K562 (cell line): ENCODE measurements at regions not wholly inside any gene's neighbourhood (a gene's known extent, or its start where the extent isn't known, plus 50 kb on each side); places are given as distances from the start of the nearest gene placed in this dataset.

Source experiments
- ATAC-seq: fragments of 200-7000 bp; cut with Tn5 transposase; 3 replicates; pipeline ENCODE4 v1.9.1; 2020; ENCODE audit warnings: moderate library complexity
- BruUV-seq: library from RNA; stranded (reverse); fragments of 400-500 nt; replicated peaks from 2 replicates; lab custom pipeline; 2021; lab: Mats Ljungman, UMichigan
- CTCF ChIA-PET: fragments of 300-600 bp; formaldehyde crosslinking; extraction: SDS; loops from one replicate; lab custom pipeline; 2021; ENCODE audit warnings: low intra/inter-chr PET ratio; lab: Yijun Ruan, JAX
- POLR2A ChIA-PET: fragments of 300-600, 350-650 bp; sonication (Branson Sonifier 250); formaldehyde crosslinking; extraction: SDS; loops from one replicate; lab custom pipeline; 2021; ENCODE audit warnings: antibody characterized with exemption, inconsistent platforms; lab: Yijun Ruan, JAX
- DNase-seq, 4 experiments: peaks; one replicate each; pipeline versions ENCODE4 v3.0.0 to v3.0.0-alpha.2; 2011 to 2018; ENCODE audit warnings: low spot score in 3 of 4, mixed read lengths in 3 of 4; ENCODE audit errors: extremely low read depth in 1 of 4
- FAIRE-seq: peaks from 2 replicates; lab custom pipeline; 2011; peaks lifted over from hg19 to GRCh38; lab: Jason Lieb, UNC
- H2AFZ ChIP-seq: 2 replicates; pipeline ENCODE4 v1.6.0; 2011; ENCODE audit warnings: low read depth, low read length, control low read depth, inconsistent platforms
- H3K27ac ChIP-seq: fragments of 200-600 bp; 3 replicates; pipeline ENCODE4 v1.8.0; 2011; ENCODE audit warnings: low read depth, mild to moderate bottlenecking, control low read depth, inconsistent platforms, low read length, moderate library complexity, mixed read lengths; ENCODE audit errors: extremely low read depth
- H3K27me3 ChIP-seq, 2 experiments: fragments of 300-600 bp in 1 of 2; 2 replicates in 1 of 2; 3 replicates in 1 of 2; pipeline versions ENCODE4 v1.6.0 to v1.8.0; 2011; ENCODE audit warnings: inconsistent platforms in 2 of 2, low read length in 2 of 2, mild to moderate bottlenecking in 1 of 2, mixed read lengths in 1 of 2, moderate library complexity in 1 of 2; ENCODE audit not compliant: control insufficient read depth in 2 of 2, insufficient read depth in 2 of 2
- H3K36me3 ChIP-seq: fragments of 300-600 bp; 3 replicates; pipeline ENCODE4 v1.8.0; 2011; ENCODE audit warnings: mild to moderate bottlenecking, low read length, inconsistent platforms; ENCODE audit not compliant: control insufficient read depth, insufficient read depth
- H3K4me1 ChIP-seq, 2 experiments: fragments of 200-600 bp in 1 of 2; replicated peaks in 1 of 2; 2 replicates in 1 of 2; 3 replicates in 1 of 2; pipeline versions ENCODE4 v1.5.1 to v1.8.0; 2011; ENCODE audit warnings: inconsistent platforms in 2 of 2, low read length in 2 of 2, mild to moderate bottlenecking in 1 of 2, mixed read lengths in 1 of 2, moderate library complexity in 1 of 2; ENCODE audit not compliant: control insufficient read depth in 2 of 2, insufficient read depth in 2 of 2
- H3K4me2 ChIP-seq: 2 replicates; pipeline ENCODE4 v1.6.1; 2011; ENCODE audit warnings: low read length, control low read depth, inconsistent platforms, mixed read lengths; ENCODE audit not compliant: insufficient read depth
- H3K4me3 ChIP-seq: fragments of 200-600 bp; sonication (generic), shearing (Covaris generic); 2 replicates; pipeline ENCODE4 v1.5.1; 2016; ENCODE audit warnings: control low read depth, inconsistent platforms
- H3K79me2 ChIP-seq: fragments of 200-600 bp; 3 replicates; pipeline ENCODE4 v1.8.0; 2011; ENCODE audit warnings: low read length, inconsistent platforms; ENCODE audit not compliant: control insufficient read depth, insufficient read depth
- H3K9ac ChIP-seq, 2 experiments: 2 replicates each; pipeline versions ENCODE4 v1.6.0 to v1.6.1; 2011; ENCODE audit warnings: low read depth in 2 of 2, low read length in 2 of 2, control low read depth in 1 of 2, inconsistent platforms in 1 of 2, mild to moderate bottlenecking in 1 of 2, mixed read lengths in 1 of 2; ENCODE audit not compliant: insufficient read depth in 1 of 2
- H3K9me1 ChIP-seq: one replicate; pipeline ENCODE4 v1.6.0; 2011; ENCODE audit warnings: inconsistent platforms, mild to moderate bottlenecking, low read length, moderate library complexity; ENCODE audit not compliant: control insufficient read depth, insufficient read depth
- H3K9me3 ChIP-seq: replicated peaks from 2 replicates; pipeline ENCODE4 v1.5.1; 2011; ENCODE audit warnings: low read depth, low read length, inconsistent platforms; ENCODE audit not compliant: control insufficient read depth, insufficient read depth
- H4K20me1 ChIP-seq: replicated peaks from 2 replicates; pipeline ENCODE4 v1.6.1; 2011; ENCODE audit warnings: low read length, inconsistent platforms, mixed read lengths; ENCODE audit not compliant: control insufficient read depth, insufficient read depth
- AFF4 ChIP-seq: sonication (generic); formaldehyde crosslinking; IDR thresholded peaks from 2 replicates; pipeline ENCODE4 v1.8.0; 2023; ENCODE audit warnings: mild to moderate bottlenecking, missing genetic modification reagents
- ARID3A ChIP-seq: IDR thresholded peaks from 2 replicates; pipeline ENCODE4 v1.6.1; 2012; ENCODE audit warnings: low read depth, low read length, improper control_type of control experiment, borderline replicate concordance
- GATAD2B ChIP-seq: fragments of 450-650 bp; IDR thresholded peaks from 2 replicates; pipeline ENCODE4 v1.6.1; 2017; ENCODE audit warnings: mild to moderate bottlenecking, borderline replicate concordance
- KDM5B ChIP-seq: fragments of 200-600 bp; sonication (generic); IDR thresholded peaks from 2 replicates; pipeline ENCODE4 v1.6.1; 2012; ENCODE audit warnings: low read depth, mild to moderate bottlenecking, moderate library complexity, low read length, control low read depth, inconsistent platforms; ENCODE audit not compliant: insufficient replicate concordance
- MBD1 ChIP-seq: fragments of 250-450 bp; sonication (Bioruptor Pico); IDR thresholded peaks from 2 replicates; pipeline ENCODE4 v1.8.0; 2022; ENCODE audit warnings: inconsistent platforms
- NEUROD1 ChIP-seq: fragments of 150-350 bp; IDR thresholded peaks from 2 replicates; pipeline ENCODE4 v1.6.1; 2014; ENCODE audit warnings: borderline replicate concordance, low read length, low read depth; ENCODE audit not compliant: partially characterized antibody
- NFIC ChIP-seq: fragments of 450-650 bp; IDR thresholded peaks from 2 replicates; pipeline ENCODE4 v1.6.1; 2017; ENCODE audit warnings: mild to moderate bottlenecking, inconsistent platforms
- PKNOX1 ChIP-seq: fragments of 450-650 bp; IDR thresholded peaks from 2 replicates; pipeline ENCODE4 v1.6.1; 2016
- ZBTB43 ChIP-seq: sonication (generic); formaldehyde crosslinking; IDR thresholded peaks from 2 replicates; pipeline ENCODE4 v1.8.0; 2023; ENCODE audit warnings: mild to moderate bottlenecking, missing genetic modification reagents
- ZNF212 ChIP-seq: fragments of 450-650 bp; formaldehyde crosslinking; IDR thresholded peaks from 2 replicates; pipeline ENCODE4 v1.4.0; 2020; ENCODE audit warnings: mild to moderate bottlenecking
- ZNF384 ChIP-seq: IDR thresholded peaks from 2 replicates; pipeline ENCODE4 v1.6.1; 2012; ENCODE audit warnings: low read depth, low read length, improper control_type of control experiment
- ZNF584 ChIP-seq: fragments of 200-800 bp; sonication (Bioruptor generic); IDR thresholded peaks from 2 replicates; pipeline ENCODE4 v1.6.1; 2016; ENCODE audit warnings: low read depth, mild to moderate bottlenecking, missing genetic modification characterization, missing compliant biosample characterization
- WGBS: fragments of 100-300 bp; shearing (Covaris generic); methylation state at CpG from one replicate; pipeline ENCODE4 v1.1.6; 2016; ENCODE audit warnings: low coverage, mixed read lengths; ENCODE audit not compliant: insufficient coverage; ENCODE audit errors: missing lambda C conversion rate; 5-methylcytosine and 5-hydroxymethylcytosine counted together
- in situ Hi-C: fragments of 300-500 bp; cut with MboI; formaldehyde crosslinking; loops from 4 replicates; pipeline ENCODE4 v1.15.0; 2018; ENCODE audit warnings: inconsistent platforms, mixed read lengths
- intact Hi-C: fragments of 100-400 bp; cut with micrococcal nuclease; formaldehyde crosslinking; loops from 2 replicates; pipeline ENCODE4 v1.14.2; 2022

- 0% methylated on average over 1 of the region's 1 CpG for WGBS
- CTCF ChIA-PET: no interaction called here
- POLR2A ChIA-PET: no interaction called here
Observed at GRCh38 chr18:40060562-40060961, 1894.5 kb upstream of the PIK3C3 start.

More at GRCh38 chr18:40060562-40060961, 1894.5 kb upstream of the PIK3C3 start:
- Histone ChIP-seq H3K4me3 (no peak overlapping the region), H3K27me3 (no peaks in the 10 kb centered on the region), H3K9ac (no peak overlapping the region), H3K36me3 (no peaks in the 10 kb centered on the region), H3K4me2 (no peak overlapping the region), H3K4me1 (no peaks in the 10 kb centered on the region), H3K27ac (no peak overlapping the region), H3K79me2 (no peaks in the 10 kb centered on the region)
- no TSS peak for BruUV-seq
- intact Hi-C loops: no loop called here
- TF ChIP-seq KDM5B (no peak), MBD1 (CRISPR knock-in tag) (no peak), GATAD2B (no peak), ARID3A (no peak), PKNOX1 (no peak), ZNF584 (CRISPR knock-in tag) (no peak), ZNF212 (CRISPR knock-in tag) (no peak), ZBTB43 (CRISPR knock-in tag) (no peak), NEUROD1 (no peak), NFIC (no peak), ZNF384 (no peak), AFF4 (no peak)
- TF ChIP-seq, all 486 proteins: peak for 0
- ATAC-seq (no peak), FAIRE-seq (no peak), DNase-seq (no peak)
- no peaks in the 10 kb centered on the region; the same call in 1 of the 2 replicates for H3K9me3 ChIP-seq
- no peaks in the 10 kb centered on the region for H4K20me1 ChIP-seq
- H3K9me1 ChIP-seq: no peaks in the 10 kb centered on the region
- in situ Hi-C loops: no loop called here
- no peak overlapping the region for H2AFZ ChIP-seq
